HG02885 (cell line): ENCODE measurements at regions not wholly inside any gene's neighbourhood (a gene's known extent, or its start where the extent isn't known, plus 50 kb on each side); places are given as distances from the start of the nearest gene placed in this dataset.

Experiments used
- ATAC-seq: cut with Tn5 transposase; IDR thresholded peaks from one replicate; pipeline ENCODE4 v1.9.1; 2021; ENCODE audit warnings: mild to moderate bottlenecking; ENCODE audit not compliant: unreplicated experiment, poor library complexity

DNA sequence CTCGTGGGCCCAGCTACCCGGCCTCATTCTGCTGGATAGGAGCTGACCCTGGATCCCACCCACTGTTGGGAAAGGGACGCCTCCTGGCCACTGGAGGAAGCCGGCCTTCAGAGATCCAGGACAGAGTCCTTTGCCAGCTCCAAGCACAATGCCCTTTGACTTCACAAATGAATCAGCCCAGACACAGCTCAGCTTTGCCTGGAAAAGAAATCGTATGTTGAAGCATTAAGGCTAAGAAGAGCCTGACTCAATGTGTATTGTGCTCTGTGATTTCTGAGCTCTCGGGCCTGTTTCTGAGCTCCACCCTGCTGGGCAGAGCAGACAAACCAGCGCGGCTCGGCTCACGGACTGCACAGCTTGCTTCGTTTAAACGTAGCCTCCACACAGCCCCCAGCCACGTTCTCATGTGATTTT lies 162.9 kb upstream of the APCDD1 start:
- ATAC-seq = no peak

DNA sequence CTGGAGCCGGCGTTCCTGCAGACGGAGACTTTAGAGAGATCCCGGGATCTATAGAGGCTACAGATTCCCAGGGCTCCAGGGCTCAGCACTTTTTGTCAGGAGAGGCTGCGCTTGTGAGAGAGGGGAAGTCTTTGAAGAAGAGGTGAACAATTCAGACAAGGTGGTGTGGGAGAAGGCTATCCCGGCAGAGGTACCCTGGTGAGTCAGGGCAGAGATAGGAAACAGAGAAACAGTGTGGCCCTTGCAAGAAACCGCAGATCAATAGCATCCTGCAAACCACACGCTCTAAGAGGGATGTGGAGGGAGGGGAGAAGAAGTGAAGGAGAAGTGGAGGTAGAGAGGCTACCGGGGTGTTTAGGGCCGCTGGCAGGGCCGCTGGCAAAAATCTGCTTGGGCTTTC lies 160.5 kb upstream of the APCDD1 start:
- no peak for ATAC-seq

DNA sequence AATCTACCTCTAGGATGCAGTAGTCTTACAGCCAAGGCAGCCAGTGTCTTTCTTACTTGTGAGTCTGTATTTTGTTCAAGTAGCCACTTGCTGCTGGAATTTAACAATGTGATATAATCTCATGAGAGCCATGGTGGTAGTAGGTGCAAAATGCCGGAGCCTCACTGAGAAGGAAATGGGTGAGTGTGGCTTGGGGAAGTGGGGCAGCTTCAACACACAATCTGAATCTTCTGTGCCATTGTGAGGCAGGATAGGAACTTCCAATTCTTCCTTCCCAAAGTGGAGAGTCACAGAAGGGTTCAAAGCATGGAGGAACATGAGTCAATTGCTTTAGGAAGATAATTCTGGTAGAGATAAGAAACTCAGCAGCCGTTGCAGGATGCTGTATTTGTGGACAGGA lies 158.7 kb upstream of the APCDD1 start:
- ATAC-seq = no peak

DNA sequence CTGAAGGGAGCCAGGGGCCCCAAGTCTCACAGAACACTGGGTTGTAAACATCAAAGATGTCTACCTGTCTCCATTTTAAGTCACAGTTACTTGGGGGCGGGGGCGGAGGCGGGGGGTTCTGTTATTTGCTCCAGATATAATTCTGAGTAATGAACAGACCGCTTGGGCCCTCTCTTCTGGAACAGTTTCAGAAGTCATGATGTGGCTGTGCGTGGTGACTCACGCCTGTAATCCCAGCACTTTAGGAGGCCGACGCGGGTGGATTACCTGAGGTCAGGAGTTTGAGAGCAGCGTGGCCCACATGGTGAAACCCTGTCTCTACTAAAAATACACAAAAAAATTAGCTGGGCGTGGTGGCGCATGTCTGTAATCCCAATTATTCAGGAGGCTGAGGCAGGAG lies 157.9 kb upstream of the APCDD1 start:
- ATAC-seq = no peak

DNA sequence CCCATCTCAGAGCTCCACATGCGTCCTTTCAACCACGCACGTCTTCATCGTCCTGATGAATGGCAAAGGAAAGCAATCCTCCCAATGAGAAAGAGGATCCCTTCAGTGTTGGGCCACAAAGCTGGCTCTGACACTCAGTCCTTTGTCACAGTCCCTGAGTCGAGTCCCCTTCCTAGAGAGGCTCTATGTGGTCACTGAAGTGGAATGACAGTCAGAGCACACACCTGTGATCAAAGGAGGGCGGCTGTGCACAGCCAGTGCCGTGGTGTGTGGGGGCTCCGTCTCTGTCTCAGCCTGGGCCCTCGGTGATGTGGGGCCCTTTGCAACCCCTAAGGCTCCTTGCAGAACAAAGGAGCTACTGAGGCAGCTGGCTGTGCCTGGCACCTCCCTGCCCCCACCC lies 157.3 kb upstream of the APCDD1 start:
- ATAC-seq = no peak

DNA sequence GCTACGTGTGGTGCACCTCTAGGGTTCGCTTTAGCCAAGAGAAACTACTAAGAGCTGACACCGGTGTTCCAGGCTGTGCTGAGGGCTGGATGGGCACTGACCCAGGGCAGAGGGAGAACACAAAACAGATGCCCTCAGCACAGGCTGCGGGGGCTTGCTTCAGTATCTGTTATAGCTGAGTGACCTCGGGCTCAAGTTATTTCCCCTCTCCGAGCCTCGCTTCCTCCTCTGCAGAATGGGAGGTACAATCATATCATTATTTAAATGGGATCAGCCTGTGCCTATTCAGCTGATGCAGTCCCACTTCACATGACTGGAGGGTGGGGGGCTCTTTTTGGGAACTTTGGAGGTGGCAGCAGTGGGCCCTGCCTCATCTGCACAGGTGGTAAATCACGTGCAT lies 156.1 kb upstream of the APCDD1 start:
- no peak for ATAC-seq

DNA sequence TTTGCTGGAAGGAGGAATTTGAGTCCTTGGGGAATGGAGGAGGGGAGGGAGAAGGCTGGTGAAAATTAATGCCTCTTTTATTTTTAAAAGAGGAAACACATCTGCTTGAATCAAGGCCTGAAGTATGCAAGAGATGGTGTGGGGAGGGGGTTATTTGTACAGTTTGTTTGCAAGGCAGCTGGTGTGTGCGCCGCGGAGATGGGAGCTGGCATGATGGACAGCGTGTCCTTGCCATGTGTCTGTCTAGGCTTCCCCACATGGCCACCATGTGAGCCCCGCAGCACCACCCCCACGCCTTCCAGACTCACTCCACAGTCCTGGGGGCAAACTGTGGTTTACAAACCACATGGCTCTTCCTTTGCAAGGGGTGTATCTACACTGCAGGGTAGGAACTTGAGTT lies 154.8 kb upstream of the APCDD1 start:
- no peak for ATAC-seq

DNA sequence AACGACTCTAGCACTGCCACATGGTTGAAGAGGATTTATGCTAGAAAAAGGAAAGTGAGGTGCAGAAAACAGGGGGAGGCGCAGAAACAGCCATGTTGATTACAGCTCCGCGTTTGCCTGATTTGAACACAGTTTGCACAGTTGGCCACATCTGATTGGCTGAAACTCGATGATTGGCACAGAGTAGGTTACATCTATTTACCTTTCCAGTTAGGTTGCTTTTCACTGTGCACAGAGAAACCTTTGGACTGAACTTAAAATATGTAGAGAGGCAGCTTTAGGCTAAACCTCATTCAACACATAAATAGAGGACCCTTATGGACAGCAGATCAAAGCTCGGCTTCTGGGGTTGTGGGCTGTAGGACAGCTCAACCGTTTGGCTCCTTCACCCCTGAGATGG lies 153.7 kb upstream of the APCDD1 start:
- no peak for ATAC-seq

DNA sequence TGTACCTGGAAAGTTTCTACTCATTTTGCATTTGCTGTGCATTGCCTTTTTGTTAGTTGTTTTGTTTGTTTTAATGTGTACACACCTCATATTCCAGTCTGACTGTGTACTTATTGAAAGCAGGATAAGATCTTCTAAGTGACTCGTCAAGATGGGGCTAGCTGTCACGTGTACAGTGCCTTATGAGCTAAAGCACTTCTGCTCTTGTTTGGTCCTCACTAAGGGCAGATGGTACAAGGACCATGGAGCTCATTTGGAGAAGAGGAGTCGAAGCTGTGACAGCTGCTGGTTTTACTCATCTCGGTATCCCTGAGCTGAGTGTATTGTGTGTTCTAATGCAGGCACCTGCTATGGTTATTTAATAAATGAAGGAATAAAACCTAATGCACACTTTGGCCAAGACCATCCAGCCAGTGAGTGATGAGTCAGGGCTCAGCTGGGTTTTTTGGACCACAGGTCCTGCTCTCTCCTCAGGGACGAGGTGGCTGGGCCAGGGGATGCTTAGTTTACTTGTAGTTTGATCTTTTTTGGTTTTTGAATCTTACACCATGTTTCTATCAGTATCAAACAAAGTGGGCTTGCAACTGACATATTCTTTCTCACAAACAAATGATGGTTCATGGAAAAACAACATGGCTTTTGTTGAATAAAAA lies 152.5 kb upstream of the APCDD1 start:
- ATAC-seq = no peak

DNA sequence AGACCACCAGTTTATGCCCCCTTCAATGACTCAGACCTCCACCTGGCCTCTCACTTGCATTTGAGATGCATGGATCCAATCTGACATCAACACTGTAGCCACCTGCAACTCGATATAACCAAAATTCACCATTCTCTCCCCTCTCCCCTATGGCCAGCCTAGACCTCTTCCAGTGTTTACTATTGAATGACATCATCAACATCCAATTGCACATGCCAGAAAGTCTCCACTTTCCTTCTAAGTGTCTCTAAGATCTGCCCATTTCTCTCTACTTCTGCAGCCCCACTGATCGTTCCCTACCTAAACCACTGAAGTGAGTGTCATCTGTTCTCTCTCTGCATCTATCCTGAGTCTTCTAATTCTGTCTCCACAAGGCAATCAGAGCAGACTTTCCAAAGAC lies 151.3 kb upstream of the APCDD1 start:
- ATAC-seq = no peak

DNA sequence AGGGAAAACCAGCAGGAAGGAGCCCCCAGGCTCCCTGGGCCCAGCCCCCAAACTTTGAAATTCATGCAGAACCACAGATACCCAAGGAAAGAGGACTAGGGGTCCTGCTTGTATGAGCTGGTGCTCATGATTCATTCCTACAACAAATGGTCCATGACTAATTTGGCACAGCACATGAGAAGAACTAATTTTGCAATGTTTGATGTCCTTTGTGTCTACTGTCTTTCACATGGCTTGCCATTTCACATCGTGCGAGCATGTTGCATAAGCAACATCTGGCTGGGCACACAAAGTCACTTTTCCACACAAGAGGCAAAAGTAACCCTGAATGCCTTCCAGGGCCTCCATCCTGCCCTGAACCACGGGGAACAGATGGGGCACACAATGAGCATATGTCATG lies 149.6 kb upstream of the APCDD1 start:
- no peak for ATAC-seq

DNA sequence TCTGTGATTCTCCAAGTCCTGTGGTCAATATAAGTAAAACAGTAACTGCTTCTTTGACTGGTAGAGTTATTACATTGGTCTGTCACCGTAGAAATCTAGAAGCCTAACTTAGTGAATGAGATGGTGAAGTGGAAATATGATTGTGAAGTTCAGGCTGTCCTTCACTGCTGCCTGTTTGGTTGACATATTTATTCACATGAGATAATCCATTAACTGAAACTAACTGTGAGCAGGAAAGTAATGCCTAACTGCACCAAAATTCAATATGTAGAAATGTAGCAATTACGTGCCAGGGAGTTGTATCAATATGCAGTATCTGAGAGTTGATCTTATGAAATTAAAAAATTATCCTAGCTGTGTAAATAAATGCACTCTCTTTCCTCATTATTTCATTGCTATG lies 147.7 kb upstream of the APCDD1 start:
- ATAC-seq = no peak

DNA sequence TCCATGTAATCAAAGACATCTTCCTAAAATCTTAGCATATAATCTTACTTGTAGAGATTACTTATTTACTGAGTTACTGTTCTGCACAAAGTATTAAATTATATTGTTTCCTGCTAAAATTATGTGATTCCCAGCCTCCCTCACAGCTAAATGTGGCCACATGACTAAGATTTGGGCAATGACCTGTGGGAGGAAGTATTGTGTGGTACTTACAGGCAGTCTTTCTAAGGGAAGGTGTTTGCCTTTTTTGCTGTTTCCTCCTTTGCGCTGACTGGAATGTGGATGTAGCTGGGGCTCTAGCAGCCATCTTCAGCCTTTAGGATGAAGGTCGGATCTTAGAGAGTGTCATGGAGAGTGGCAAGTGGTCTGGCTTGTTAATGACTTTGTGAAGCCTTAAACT lies 146.3 kb upstream of the APCDD1 start:
- ATAC-seq = no peak

DNA sequence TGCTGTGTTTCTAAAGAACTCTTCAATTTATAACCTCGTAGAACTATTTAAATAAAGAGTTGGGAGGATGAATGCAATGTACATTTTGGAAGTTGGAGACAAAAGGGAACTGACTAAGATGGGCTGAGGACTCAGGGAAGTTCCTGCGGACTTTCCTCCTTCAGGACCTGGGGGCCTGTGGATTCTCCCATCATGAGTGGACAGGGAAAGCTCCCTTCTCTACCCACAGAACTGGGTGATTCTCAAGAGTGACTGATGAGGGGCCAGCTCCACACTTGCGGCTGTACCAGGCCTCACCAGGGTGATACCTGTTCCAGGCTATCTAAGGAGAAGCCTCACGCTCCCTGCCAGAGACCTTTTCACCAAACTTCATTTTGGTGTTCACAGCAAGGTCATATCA lies 143.8 kb upstream of the APCDD1 start:
- no peak for ATAC-seq

DNA sequence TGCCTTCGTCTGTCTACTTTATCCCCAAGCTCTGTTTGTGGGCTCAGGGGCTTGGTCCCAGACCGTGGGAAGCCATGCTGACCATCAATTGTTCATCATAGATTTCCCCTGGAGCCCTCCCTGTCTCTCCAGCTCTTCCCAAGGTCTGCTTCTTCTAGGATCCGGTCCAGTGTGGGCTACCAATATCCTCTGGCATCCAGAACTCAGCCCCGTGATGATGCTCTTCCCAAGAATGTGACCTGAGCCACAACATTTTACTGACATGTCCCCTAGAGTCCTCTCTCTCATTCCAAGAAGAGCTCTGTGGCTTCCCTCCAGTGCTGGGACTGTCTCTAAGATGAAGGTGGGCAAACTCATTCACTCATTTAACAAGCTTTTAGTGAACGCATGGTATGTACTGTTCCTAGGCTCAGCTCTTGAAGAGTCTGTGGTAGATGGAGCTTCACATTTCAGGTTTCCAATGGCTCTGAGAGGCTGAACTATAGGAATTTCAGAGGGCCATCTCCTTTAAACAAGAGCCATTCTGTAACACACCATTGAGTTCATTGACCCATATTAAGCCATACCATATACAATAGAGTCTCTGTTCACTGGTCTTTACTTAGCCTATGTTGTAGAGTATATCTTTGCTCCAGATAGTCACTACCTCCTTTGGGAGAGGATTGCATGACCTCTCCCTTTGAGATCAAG lies 142.0 kb upstream of the APCDD1 start:
- ATAC-seq = no peak

DNA sequence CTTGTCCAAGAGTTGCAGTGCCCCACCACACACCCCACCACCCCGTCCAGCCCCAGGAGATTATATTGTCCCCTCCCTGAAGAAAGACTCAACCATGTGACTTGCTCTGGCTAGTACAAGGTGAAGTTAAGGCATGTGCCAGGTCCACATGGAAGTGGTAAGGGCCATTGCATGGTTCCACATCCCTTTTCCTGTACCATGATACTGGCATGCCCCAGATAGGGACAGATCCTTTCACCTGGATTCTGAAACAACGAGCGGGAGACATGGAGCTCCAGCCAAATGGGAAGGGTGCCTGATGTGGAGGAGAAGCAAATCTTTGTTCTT lies 141.5 kb upstream of the APCDD1 start:
- ATAC-seq = no peak

DNA sequence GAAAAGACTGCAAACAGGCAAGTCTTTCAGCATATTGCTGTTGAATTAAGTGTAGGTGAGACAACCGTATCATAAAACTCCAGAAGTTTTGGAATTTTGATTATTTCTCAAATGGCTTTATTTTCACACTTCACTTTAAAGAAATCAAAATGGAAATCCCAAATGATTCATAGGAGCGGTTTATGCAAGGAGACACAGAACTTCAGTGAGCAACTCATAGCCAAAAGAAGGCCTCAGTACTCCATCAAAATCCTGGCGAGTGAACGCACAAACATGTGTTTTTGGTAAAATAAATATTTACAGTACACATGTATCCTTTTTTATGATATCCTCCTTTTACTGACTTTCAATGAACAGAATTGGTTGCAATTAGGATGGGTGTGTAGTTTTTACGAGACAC lies 140.4 kb upstream of the APCDD1 start:
- no peak for ATAC-seq

DNA sequence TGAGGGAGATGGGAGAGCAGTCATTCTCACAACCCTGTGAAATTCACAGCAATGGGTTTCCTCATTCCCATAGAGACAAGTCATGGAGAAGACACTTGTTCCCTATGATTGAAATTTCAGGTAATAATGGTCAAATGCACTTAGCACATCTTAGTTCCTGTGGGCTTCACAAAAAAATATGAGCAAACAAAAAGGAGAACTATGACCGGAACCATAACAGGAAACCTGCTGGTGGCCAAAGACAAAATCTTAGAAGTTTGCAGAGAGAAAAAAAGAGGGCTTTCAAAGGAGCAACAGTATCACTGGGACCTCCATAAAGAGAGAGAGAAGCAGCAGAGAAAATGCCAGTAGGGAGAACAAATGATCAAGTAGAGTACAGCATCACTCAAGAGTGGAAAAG lies 138.9 kb upstream of the APCDD1 start:
- ATAC-seq = no peak

DNA sequence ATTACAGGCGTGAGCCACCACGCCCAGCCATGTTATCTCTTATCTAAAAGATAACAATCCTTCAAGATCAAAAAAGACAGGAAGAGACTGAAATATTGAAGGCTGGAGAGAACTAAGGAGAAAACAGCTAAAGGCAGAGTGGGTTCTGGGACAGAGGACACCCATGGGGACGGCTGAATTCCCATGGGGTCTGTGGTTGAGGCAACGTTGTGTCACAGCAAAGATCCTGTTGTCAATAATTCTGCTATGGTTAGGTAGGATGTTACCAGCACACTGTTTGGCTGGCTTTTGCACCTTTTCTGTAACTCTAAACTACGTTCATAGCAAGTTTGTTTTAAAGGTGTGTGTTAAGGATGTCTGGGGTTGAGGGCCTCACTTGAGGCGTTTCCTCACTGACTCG lies 137.7 kb upstream of the APCDD1 start:
- no peak for ATAC-seq

DNA sequence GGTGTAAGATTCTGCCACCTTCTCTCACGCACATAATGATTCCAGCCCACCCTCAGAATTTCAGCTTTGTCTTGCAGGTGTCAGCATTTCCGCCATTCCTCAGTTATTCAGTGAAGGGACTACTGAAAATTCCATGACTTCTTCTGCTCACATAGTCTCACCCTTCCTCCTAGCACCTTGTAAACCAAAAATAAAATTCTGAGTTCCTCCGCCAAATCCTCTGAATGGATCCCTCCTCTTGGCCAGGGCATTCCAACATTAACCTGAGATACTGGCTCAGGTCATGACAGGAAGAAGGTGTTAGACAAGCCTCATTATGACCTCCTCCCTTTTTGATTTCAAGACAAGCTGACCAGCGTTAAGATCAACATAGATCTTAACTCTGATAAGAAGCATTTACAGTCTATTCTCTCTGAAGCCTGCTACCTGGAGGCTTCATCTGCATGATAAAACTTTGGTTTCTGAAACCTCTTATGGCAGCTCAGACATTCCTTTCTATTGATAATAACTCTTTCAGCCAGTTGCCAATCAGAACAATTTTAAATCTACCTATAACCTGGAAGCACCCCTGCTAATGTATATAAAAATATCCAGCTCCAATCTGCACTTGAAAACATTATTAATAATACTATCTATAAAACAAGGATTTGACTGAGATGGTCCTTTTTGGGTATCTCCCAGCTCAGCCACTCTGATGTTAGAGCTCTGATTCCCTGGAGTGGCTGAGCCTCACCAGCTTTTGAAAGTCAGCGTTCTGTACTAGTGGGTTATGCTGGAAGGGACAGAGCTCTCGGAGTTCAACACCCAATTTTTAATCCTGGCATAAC lies 136.4 kb upstream of the APCDD1 start:
- ATAC-seq = no peak

DNA sequence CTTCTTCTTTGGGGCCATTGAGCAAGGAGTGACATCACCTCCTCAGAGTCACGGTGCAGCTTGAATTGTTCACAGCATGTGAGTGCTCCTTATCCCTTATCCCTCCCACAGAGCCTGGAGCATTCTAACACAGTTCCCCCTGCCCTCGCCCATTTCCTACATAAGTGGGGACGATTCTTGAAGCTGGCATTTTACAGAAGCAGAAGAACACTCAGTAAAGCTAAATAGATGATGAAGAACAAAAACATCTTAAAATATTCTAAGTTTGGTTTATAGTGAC lies 135.8 kb upstream of the APCDD1 start:
- ATAC-seq = no peak

DNA sequence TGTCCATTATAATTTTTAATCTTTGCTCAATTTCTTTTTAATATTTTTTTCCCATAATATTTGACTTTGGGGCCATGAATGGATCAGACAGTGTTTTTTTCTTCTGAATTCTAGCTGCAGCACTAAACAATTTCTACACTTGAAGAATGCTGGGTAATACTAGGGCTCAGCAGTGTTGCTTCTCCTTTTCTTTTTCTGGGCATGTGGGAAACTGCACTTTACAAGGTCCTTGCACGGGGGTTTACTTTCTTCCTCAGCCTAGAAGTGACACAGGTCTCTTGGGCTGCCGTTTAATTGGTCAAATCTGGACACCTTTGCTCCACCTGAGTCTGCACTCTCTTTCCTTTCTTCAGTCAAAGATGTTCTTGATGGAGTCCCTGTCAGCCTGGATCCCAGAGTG lies 135.4 kb upstream of the APCDD1 start:
- no peak for ATAC-seq
